Neural cell (in vitro differentiated cells): ENCODE measurements at regions not wholly inside any gene's neighbourhood (a gene's known extent, or its start where the extent isn't known, plus 50 kb on each side); places are given as distances from the start of the nearest gene placed in this dataset.

Experiments used
- CTCF ChIP-seq: fragments of 450-650 bp; IDR thresholded peaks from 2 replicates; pipeline ENCODE4 v1.5.1; 2014; ENCODE audit warnings: antibody characterized with exemption, mild to moderate bottlenecking, moderate library complexity; ENCODE audit not compliant: poor library complexity, severe bottlenecking
- EP300 ChIP-seq: fragments of 450-650 bp; conservative IDR thresholded peaks from 2 replicates; pipeline ENCODE4 v1.6.1; 2014; ENCODE audit warnings: antibody characterized with exemption, mild to moderate bottlenecking, moderate library complexity; ENCODE audit not compliant: poor library complexity, severe bottlenecking
- POLR2AphosphoS5 ChIP-seq: IDR thresholded peaks from 2 replicates; pipeline ENCODE4 v1.6.1; 2012
- RAD21 ChIP-seq: fragments of 450-650 bp; conservative IDR thresholded peaks from 2 replicates; pipeline ENCODE4 v1.6.1; 2014; ENCODE audit warnings: antibody characterized with exemption, mild to moderate bottlenecking, moderate library complexity
- SMC3 ChIP-seq: fragments of 450-650 bp; conservative IDR thresholded peaks from 2 replicates; pipeline ENCODE4 v1.6.1; 2014; ENCODE audit warnings: antibody characterized with exemption, mild to moderate bottlenecking, moderate library complexity; ENCODE audit not compliant: poor library complexity
- TAF1 ChIP-seq: IDR thresholded peaks from 2 replicates; pipeline ENCODE4 v1.6.1; 2012; ENCODE audit warnings: low read depth

DNA sequence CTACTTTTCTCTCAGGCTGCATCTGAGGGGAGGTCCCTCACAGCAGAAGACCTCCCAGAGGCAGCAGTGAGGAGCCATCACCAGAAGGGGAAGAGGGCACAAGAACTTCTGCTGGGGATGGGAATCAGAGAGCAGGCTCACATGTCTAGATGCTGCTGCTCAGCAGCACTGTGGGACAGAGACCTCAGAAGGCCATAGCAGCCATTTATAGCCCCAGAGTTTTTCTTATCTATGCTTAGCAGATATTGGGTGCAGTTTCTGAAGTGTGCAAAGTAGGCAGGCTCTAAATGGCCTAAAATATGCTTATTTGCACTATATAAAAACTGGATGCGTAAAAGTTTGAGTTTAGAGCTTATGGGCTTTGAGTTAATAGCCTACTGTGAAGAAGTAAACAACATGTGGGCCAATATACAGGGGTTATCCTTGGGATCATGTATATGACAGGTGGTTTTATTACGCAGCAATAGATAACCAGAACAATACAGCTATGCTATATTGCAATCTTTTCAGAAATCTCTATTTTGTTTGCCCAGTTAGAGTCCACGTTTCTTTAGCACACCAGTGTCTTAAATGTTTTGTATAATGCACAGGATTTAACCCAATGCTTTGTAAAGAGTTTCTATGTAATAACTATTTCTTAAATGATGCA lies 60.2 kb upstream of the TMEM244 start:
- TF ChIP-seq EP300 (no peak), CTCF (no peak), SMC3 (no peak), TAF1 (no peak), RAD21 (no peak), POLR2AphosphoS5 (no peak)
